ENCODE measurements at regions not wholly inside any gene's neighbourhood (a gene's known extent, or its start where the extent isn't known, plus 50 kb on each side); places are given as distances from the start of the nearest gene placed in this dataset.

GRCh38 chr3:56887402-56888025 lies 85.8 kb upstream of the ARHGEF3 start:
- TF ChIP-seq POLR2AphosphoS5 (IDR thresholded peaks at IDR 0.05; ENCODE audit: low read depth, low read length) (no peak), TAF1 (IDR thresholded peaks at IDR 0.05; ENCODE audit: borderline replicate concordance, low read depth, low read length) (no peak), POLR2A (IDR thresholded peaks at IDR 0.05; ENCODE audit: low read depth, low read length) (no peak)
